AG09309 (cell line): ENCODE measurements at regions not wholly inside any gene's neighbourhood (a gene's known extent, or its start where the extent isn't known, plus 50 kb on each side); places are given as distances from the start of the nearest gene placed in this dataset.

Experiments
- DNase-seq: peaks from one replicate; pipeline ENCODE4 v3.0.0-alpha.2; 2010; ENCODE audit warnings: low read depth
- H3K4me3 ChIP-seq: 2 replicates; pipeline ENCODE4 v1.5.1; 2011; ENCODE audit warnings: mild to moderate bottlenecking, low read depth, low read length, moderate library complexity; ENCODE audit not compliant: control insufficient read depth
- TF ChIP-seq, protein P1 (sequence below): IDR thresholded peaks from 2 replicates; pipeline ENCODE4 v1.5.1; 2011; ENCODE audit warnings: mild to moderate bottlenecking, low read depth, low read length, inconsistent platforms; ENCODE audit not compliant: insufficient read depth, control insufficient read depth; ENCODE audit errors: missing control alignments

DNA sequence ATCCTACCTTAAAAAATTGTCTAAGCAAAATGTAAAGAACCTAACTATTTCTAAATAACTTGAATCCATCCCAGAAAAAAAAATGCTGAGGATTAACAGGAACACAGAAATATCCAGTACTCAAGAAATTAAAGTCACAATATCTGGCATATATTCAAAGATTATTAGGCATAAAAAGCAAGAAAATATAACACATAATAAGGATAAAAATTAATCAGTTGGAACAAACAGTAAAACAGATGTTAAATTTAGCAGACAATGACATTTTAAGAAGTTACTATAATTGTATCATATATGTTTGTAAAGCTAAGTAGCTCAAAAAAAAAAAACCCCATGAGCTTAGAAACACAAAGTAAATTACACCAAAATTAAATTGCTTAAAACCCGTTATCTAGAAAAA, 427.4 kb upstream of the GYPC start:
- TF ChIP-seq, protein P1, sequence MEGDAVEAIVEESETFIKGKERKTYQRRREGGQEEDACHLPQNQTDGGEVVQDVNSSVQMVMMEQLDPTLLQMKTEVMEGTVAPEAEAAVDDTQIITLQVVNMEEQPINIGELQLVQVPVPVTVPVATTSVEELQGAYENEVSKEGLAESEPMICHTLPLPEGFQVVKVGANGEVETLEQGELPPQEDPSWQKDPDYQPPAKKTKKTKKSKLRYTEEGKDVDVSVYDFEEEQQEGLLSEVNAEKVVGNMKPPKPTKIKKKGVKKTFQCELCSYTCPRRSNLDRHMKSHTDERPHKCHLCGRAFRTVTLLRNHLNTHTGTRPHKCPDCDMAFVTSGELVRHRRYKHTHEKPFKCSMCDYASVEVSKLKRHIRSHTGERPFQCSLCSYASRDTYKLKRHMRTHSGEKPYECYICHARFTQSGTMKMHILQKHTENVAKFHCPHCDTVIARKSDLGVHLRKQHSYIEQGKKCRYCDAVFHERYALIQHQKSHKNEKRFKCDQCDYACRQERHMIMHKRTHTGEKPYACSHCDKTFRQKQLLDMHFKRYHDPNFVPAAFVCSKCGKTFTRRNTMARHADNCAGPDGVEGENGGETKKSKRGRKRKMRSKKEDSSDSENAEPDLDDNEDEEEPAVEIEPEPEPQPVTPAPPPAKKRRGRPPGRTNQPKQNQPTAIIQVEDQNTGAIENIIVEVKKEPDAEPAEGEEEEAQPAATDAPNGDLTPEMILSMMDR = no peak
- DNase-seq = no peak
- H3K4me3 ChIP-seq = no peak overlapping the region

DNA sequence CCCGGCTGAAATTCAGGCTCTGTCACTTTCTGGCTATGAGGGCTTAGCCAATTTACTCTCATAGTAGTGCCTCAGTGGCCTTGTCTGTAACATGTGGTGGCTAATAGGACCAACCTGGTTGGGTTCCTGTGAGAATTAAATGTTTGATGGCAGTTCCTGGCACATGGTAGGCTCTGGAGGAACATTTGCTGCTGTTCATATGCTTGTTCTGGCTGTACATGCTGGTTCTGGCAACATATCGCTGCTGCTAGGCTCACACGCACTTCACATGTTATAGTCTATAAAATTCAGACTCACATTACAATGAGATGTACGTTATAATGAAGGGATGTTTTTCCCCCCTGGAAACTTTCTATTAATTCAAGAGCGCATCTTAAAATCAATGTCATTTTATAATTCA, 417.7 kb upstream of the GYPC start:
- no peak overlapping the region for H3K4me3 ChIP-seq
- DNase-seq = no peak
- TF ChIP-seq, protein P1 = no peak

DNA sequence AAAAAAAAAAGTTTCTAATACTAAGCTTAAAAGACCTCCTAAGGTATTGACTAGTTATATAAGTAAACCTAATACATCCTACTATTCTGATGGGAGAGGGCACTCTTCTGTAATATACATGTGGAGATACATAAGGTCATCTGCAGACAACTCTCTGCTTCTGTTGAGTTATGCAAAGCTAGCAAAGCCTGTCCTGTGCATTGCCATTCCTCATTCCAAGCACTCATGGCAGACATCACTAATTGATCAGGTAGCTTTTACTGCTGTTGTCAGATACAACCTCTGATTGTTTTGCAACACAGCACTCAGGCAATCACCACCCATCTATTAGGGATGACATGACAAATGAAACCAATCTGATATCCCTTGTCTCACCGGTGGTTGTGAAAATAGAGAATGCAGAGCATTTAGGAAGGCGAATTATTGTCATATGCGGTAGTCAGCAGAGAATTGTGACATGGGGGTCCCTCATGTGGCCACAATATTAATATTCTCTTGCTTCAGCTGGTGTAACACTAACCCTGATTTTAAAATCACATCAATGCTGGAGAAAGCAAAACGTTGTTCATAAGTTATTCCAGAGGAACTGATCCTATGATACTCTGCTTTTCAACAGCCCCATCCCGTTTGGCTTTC, 416.5 kb upstream of the GYPC start:
- TF ChIP-seq, protein P1 = no peak
- H3K4me3 ChIP-seq = no peak overlapping the region
- DNase-seq = no peak

DNA sequence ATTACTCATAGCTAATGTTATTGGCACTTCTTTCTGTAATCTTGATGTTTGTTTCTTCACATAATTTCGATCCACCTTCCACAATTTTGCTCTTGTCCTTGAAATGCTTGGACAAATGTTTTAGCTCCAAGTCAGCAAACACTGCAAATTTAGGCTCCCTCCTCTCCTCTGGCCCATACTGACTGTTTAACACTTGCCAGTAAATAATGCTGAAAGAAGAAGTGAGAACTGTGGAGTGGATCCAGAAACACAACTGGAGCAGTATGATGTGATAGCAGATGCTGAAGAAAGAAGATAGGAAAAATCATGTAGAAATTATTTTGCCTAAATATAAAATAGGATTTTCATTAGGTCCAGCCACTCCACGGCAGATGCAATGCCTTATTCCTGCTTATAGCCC, 415.0 kb upstream of the GYPC start:
- H3K4me3 ChIP-seq = no peak overlapping the region
- DNase-seq = no peak
- TF ChIP-seq, protein P1 = no peak

DNA sequence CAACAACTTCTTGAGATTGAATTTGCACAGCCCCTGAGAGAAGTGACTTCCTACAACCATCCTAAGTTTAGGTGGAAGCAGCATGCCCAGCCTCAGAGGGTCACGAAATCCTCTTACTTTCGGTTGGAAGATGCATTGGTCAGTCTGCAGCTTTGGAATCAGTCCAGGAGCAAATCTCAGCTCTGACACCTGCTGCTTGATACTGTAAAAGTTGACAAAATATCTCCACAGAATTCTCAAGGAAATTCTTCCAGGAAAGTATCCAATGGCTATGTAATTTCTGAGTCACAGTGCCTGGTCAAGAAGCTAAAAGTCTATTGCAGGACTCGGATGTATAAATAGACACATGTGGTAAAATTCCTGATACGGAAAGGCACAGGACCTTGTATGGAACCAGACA, 414.5 kb upstream of the GYPC start:
- no peak for DNase-seq
- H3K4me3 ChIP-seq = no peak overlapping the region
- TF ChIP-seq, protein P1 = no peak

DNA sequence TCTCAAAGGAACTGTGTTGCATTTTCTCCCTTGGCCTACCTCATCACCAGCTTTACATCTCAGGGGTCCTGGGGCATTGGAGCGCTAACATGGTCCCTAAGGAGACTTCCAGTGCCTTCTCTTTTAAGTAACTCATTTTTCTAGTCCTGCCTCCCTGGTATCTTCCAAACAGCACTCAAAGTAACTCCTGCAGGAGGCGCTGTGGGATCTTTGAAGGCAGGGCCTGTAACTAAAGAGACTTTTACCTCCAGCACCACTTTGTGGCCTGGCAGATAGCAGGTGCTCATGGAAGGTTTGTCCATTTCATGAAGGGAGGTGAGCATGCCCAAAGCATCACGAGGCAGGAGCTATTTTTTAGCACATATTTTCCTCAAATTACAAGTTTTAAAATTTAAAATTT, 411.0 kb upstream of the GYPC start:
- no peak for DNase-seq

More for the DNA sequence above, 411.0 kb upstream of the GYPC start:
- H3K4me3 ChIP-seq = no peak overlapping the region
- TF ChIP-seq, protein P1 = no peak
